IMR-90 (cell line): ENCODE measurements at regions not wholly inside any gene's neighbourhood (a gene's known extent, or its start where the extent isn't known, plus 50 kb on each side); places are given as distances from the start of the nearest gene placed in this dataset.
A peak's percentile ranks its signal among the peaks of the same experiment; 100 is the strongest.

Source experiments
- ATAC-seq: fragments of 200-7000 bp; cut with Tn5 transposase; 2 replicates; pipeline ENCODE4 v1.9.1; 2020; ENCODE audit warnings: low read depth, mild to moderate bottlenecking, moderate library complexity
- BruUV-seq: library from RNA; stranded (reverse); fragments of 400-500 nt; replicated peaks from 2 replicates; lab custom pipeline; 2021; lab: Mats Ljungman, UMichigan
- CTCF ChIA-PET: fragments of 300-600 bp; formaldehyde crosslinking; extraction: SDS; loops from one replicate; lab custom pipeline; 2021; ENCODE audit warnings: antibody characterized with exemption; lab: Yijun Ruan, JAX
- POLR2A ChIA-PET: fragments of 300-600 bp; sonication (Branson Sonifier 250); formaldehyde crosslinking; loops from one replicate; lab custom pipeline; 2022; ENCODE audit warnings: antibody characterized with exemption; ENCODE audit not compliant: unreplicated experiment; lab: Charles Lee
- DNase-seq: peaks from one replicate; pipeline ENCODE4 v3.0.0; 2013
- H2AFZ ChIP-seq: replicated peaks from 2 replicates; pipeline ENCODE3; 2013; ENCODE audit warnings: low read length, mild to moderate bottlenecking; ENCODE audit not compliant: poor library complexity
- H2AK5ac ChIP-seq: 2 replicates; pipeline ENCODE4 v1.6.1; 2013; ENCODE audit warnings: low read depth, low read length, inconsistent platforms
- H2AK9ac ChIP-seq: replicated peaks from 2 replicates; pipeline ENCODE3; 2013; ENCODE audit warnings: mild to moderate bottlenecking, low read depth, low read length, moderate library complexity; ENCODE audit not compliant: poor library complexity
- H2BK120ac ChIP-seq: 2 replicates; pipeline ENCODE4 v1.6.1; 2013; ENCODE audit warnings: low read depth, low read length, inconsistent platforms
- H2BK15ac ChIP-seq: 3 replicates; pipeline ENCODE4 v1.6.1; 2013; ENCODE audit warnings: low read depth, low read length, inconsistent platforms
- H2BK20ac ChIP-seq: 2 replicates; pipeline ENCODE4 v1.6.1; 2013; ENCODE audit warnings: low read depth, mild to moderate bottlenecking, inconsistent platforms, low read length, moderate library complexity
- H2BK5ac ChIP-seq: 2 replicates; pipeline ENCODE4 v1.6.1; 2013; ENCODE audit warnings: mild to moderate bottlenecking, low read depth, low read length, inconsistent platforms; ENCODE audit not compliant: poor library complexity, severe bottlenecking
- H3K14ac ChIP-seq: replicated peaks from 2 replicates; pipeline ENCODE4 v1.6.1; 2013; ENCODE audit warnings: low read depth, low read length, inconsistent platforms
- H3K18ac ChIP-seq: 2 replicates; pipeline ENCODE4 v1.6.1; 2013; ENCODE audit warnings: low read depth, low read length, control low read depth
- H3K23ac ChIP-seq: 2 replicates; pipeline ENCODE4 v1.6.1; 2013; ENCODE audit warnings: low read depth, low read length, inconsistent platforms
- H3K27ac ChIP-seq: 2 replicates; pipeline ENCODE4 v1.5.1; 2013; ENCODE audit warnings: mild to moderate bottlenecking, control low read depth, low read length; ENCODE audit not compliant: insufficient read depth
- H3K27me3 ChIP-seq: 2 replicates; pipeline ENCODE4 v1.6.1; 2013; ENCODE audit warnings: low read length; ENCODE audit not compliant: control insufficient read depth, insufficient read depth
- H3K36me3 ChIP-seq: 2 replicates; pipeline ENCODE4 v1.6.1; 2013; ENCODE audit warnings: low read length, mixed read lengths; ENCODE audit not compliant: control insufficient read depth, insufficient read depth
- H3K4ac ChIP-seq: 2 replicates; pipeline ENCODE4 v1.6.1; 2013; ENCODE audit warnings: low read depth, low read length, inconsistent platforms
- H3K4me1 ChIP-seq: 2 replicates; pipeline ENCODE4 v1.6.1; 2013; ENCODE audit warnings: low read length, mixed read lengths; ENCODE audit not compliant: control insufficient read depth, insufficient read depth
- H3K4me2 ChIP-seq: 2 replicates; pipeline ENCODE4 v1.6.1; 2013; ENCODE audit warnings: low read depth, mild to moderate bottlenecking, control low read depth, low read length, moderate library complexity
- H3K4me3 ChIP-seq: 2 replicates; pipeline ENCODE4 v1.5.1; 2013; ENCODE audit warnings: low read depth, mild to moderate bottlenecking, control low read depth, low read length, moderate library complexity; ENCODE audit not compliant: insufficient read depth
- H3K56ac ChIP-seq: 2 replicates; pipeline ENCODE4 v1.6.1; 2013; ENCODE audit warnings: low read length, inconsistent platforms; ENCODE audit not compliant: insufficient read depth; ENCODE audit errors: extremely low read depth
- H3K79me1 ChIP-seq, 2 experiments: 2 replicates each; pipeline ENCODE4 v1.6.1; 2013; ENCODE audit warnings: low read length in 2 of 2, inconsistent platforms in 1 of 2, low read depth in 1 of 2
- H3K9ac ChIP-seq: 2 replicates; pipeline ENCODE4 v1.6.1; 2013; ENCODE audit warnings: low read depth, low read length, control low read depth
- H3K9me1 ChIP-seq: 2 replicates; pipeline ENCODE4 v1.6.1; 2013; ENCODE audit warnings: low read length, inconsistent platforms; ENCODE audit not compliant: insufficient read depth
- H3K9me3 ChIP-seq: 2 replicates; pipeline ENCODE4 v1.6.1; 2013; ENCODE audit warnings: low read length; ENCODE audit not compliant: control insufficient read depth, insufficient read depth
- H4K20me1 ChIP-seq: 2 replicates; pipeline ENCODE4 v1.6.1; 2013; ENCODE audit warnings: low read length, inconsistent platforms; ENCODE audit not compliant: insufficient read depth
- H4K5ac ChIP-seq: 2 replicates; pipeline ENCODE4 v1.6.1; 2013; ENCODE audit warnings: mild to moderate bottlenecking, low read depth, low read length, control low read depth
- H4K8ac ChIP-seq, 2 experiments: 2 replicates each; pipeline ENCODE4 v1.6.1; 2013; ENCODE audit warnings: low read depth in 2 of 2, low read length in 2 of 2, control low read depth in 1 of 2, inconsistent platforms in 1 of 2
- H4K91ac ChIP-seq: 2 replicates; pipeline ENCODE4 v1.6.1; 2013; ENCODE audit warnings: low read depth, low read length, inconsistent platforms; ENCODE audit not compliant: insufficient read depth
- MAFK ChIP-seq: IDR thresholded peaks from 2 replicates; pipeline ENCODE4 v1.6.1; 2012; ENCODE audit warnings: low read depth, low read length, improper control_type of control experiment
- NFE2L2 ChIP-seq: fragments of 150-350 bp; IDR thresholded peaks from 2 replicates; pipeline ENCODE4 v1.6.1; 2016; ENCODE audit warnings: low read depth, mild to moderate bottlenecking, low read length
- RCOR1 ChIP-seq: IDR thresholded peaks from 2 replicates; pipeline ENCODE4 v1.6.1; 2012; ENCODE audit warnings: mild to moderate bottlenecking, low read length, improper control_type of control experiment; ENCODE audit not compliant: insufficient replicate concordance
- WGBS, 2 experiments: methylation state at CpG; one replicate each; pipeline versions ENCODE4 v1.1.5 to v1.1.7; 2013; ENCODE audit warnings: missing lambda C conversion rate in 2 of 2; ENCODE audit not compliant: insufficient read length in 1 of 2; ENCODE audit errors: extremely low coverage in 2 of 2; 5-methylcytosine and 5-hydroxymethylcytosine counted together
- dilution Hi-C: fragments of 300-500 bp; cut with HindIII; formaldehyde crosslinking; loops from one replicate; pipeline ENCODE4 v1.14.3; 2018; ENCODE audit warnings: low sequenced_read_pairs; ENCODE audit not compliant: unreplicated experiment
- in situ Hi-C: fragments of 300-500 bp; cut with MboI; formaldehyde crosslinking; loops from 3 replicates; pipeline ENCODE4 v1.14.3; 2019; ENCODE audit warnings: low sequenced_read_pairs, inconsistent platforms, mixed read lengths
- intact Hi-C: fragments of 100-400 bp; cut with micrococcal nuclease; formaldehyde crosslinking; loops from 2 replicates; pipeline ENCODE4 v1.10.0; 2022

DNA sequence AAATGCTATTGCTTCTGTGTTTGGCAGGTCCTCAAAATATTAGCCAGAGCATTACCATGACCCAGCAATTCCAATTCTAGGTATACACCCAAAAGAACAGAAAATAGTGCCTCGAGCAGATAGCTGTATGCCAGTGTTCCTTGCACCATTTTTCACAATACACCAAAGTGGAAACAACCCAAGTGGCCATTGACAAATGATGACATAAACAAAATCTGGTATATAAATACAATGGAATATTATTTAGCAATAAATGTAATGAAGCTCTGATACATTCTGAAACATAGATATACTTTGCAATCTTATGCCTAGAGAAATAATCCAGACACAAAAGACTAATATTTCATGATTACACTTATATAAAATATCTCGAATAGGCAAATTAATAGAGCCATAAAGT is 451.8 kb upstream of the PCDH7 start:
- no CpG with 5 or more reads among the region's 2 CpGs for WGBS, 2 experiments
- H2AFZ ChIP-seq = no peak overlapping the region
- no peaks in the 10 kb centered on the region for H3K4me1 ChIP-seq
- no peak overlapping the region for H3K14ac ChIP-seq
- no peak overlapping the region for H2BK5ac ChIP-seq
- dilution Hi-C loops = no loop called here
- H2BK120ac ChIP-seq = no peak overlapping the region
- no peak overlapping the region for H2BK15ac ChIP-seq
- no peak overlapping the region for H2AK9ac ChIP-seq
- BruUV-seq = no TSS peak
- H2BK20ac ChIP-seq = no peak overlapping the region
- ATAC-seq (no peak), DNase-seq (no peak)
- no peaks in the 10 kb centered on the region for H3K9me1 ChIP-seq
- no peaks in the 10 kb centered on the region; the same call in 1 of the 2 replicates for H3K9me3 ChIP-seq
- TF ChIP-seq MAFK = peak; percentile 65
- no peak for TF ChIP-seq NFE2L2
- TF ChIP-seq RCOR1 = no peak
- no peak overlapping the region for H3K4me2 ChIP-seq
- H3K18ac ChIP-seq = no peak overlapping the region
- H3K23ac ChIP-seq = no peak overlapping the region
- no peaks in the 10 kb centered on the region for H3K36me3 ChIP-seq
- intact Hi-C loops = no loop called here
- H2AK5ac ChIP-seq = no peak overlapping the region
- ChIA-PET CTCF (no interaction called here), POLR2A (no interaction called here)
- no peak overlapping the region for H3K27ac ChIP-seq
- no peak overlapping the region for H4K5ac ChIP-seq
- H3K9ac ChIP-seq = no peak overlapping the region
- no peak overlapping the region for H3K56ac ChIP-seq
- H3K4me3 ChIP-seq = no peak overlapping the region
- no peak overlapping the region for H3K4ac ChIP-seq
- no peaks in the 10 kb centered on the region for H3K27me3 ChIP-seq
- no peak overlapping the region for H4K8ac ChIP-seq
- no peaks in the 10 kb centered on the region for H4K20me1 ChIP-seq
- no peaks in the 10 kb centered on the region for H3K79me1 ChIP-seq
- in situ Hi-C loops = no loop called here
- H4K91ac ChIP-seq = no peak overlapping the region
